22Rv1 (cell line): ENCODE measurements at regions not wholly inside any gene's neighbourhood (a gene's known extent, or its start where the extent isn't known, plus 50 kb on each side); places are given as distances from the start of the nearest gene placed in this dataset.

Experiments used
- ZFX ChIP-seq: fragments of 450-650 bp; IDR thresholded peaks from 2 replicates; pipeline ENCODE4 v1.6.1; 2017; ENCODE audit warnings: antibody characterized with exemption, borderline replicate concordance
- TF ChIP-seq, protein P1 (sequence below): fragments of 450-650 bp; IDR thresholded peaks from 2 replicates; pipeline ENCODE4 v1.5.1; 2017; ENCODE audit warnings: mild to moderate bottlenecking

DNA sequence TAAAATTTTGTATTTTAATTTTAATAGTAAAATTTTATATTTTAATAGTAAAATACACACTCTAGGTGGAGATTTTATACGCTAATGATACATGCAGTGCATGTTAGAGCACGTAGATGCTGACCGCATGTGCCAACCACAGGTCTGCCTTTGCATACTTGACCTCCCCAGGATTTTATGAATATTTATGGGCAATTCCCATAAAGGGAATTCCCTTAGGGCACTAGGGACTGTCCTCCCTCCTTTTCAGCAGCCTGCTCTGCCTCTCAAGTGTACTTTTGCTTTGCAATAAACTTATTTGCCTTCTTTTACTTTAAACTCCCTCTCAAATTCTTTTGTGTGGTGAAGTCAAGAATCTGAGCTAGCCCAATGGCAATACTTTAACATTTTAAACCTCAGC, 217.7 kb upstream of the CDH8 start:
- TF ChIP-seq, protein P1, sequence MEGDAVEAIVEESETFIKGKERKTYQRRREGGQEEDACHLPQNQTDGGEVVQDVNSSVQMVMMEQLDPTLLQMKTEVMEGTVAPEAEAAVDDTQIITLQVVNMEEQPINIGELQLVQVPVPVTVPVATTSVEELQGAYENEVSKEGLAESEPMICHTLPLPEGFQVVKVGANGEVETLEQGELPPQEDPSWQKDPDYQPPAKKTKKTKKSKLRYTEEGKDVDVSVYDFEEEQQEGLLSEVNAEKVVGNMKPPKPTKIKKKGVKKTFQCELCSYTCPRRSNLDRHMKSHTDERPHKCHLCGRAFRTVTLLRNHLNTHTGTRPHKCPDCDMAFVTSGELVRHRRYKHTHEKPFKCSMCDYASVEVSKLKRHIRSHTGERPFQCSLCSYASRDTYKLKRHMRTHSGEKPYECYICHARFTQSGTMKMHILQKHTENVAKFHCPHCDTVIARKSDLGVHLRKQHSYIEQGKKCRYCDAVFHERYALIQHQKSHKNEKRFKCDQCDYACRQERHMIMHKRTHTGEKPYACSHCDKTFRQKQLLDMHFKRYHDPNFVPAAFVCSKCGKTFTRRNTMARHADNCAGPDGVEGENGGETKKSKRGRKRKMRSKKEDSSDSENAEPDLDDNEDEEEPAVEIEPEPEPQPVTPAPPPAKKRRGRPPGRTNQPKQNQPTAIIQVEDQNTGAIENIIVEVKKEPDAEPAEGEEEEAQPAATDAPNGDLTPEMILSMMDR, result no peak
- TF ChIP-seq ZFX, result no peak
